ENCODE measurements at regions not wholly inside any gene's neighbourhood (a gene's known extent, or its start where the extent isn't known, plus 50 kb on each side); places are given as distances from the start of the nearest gene placed in this dataset.

GRCh38 chr2:216768908-216769411 is 73.6 kb upstream of the IGFBP5 start:
- no peaks in the 10 kb centered on the region for H3K27me3 ChIP-seq (replicated peaks in 2 of 5; ENCODE audit: control insufficient read depth in 4 of 5, insufficient read depth in 5 of 5, low read length in 4 of 5)
- peaks cover 0 to 6% (median 0%) of the 10 kb centered on the region in 5 experiments for H3K9me3 ChIP-seq (ENCODE audit: control extremely low read depth in 1 of 5, control insufficient read depth in 4 of 5, insufficient read depth in 2 of 5, low read depth in 1 of 5, low read length in 4 of 5)
- 95% methylated on average over 2 of the region's 3 CpGs for WGBS (ENCODE audit: insufficient coverage)
- peak in 2 of 3 donors; percentile 19 to 44 for DNase-seq
- ChIA-PET CTCF (no interaction called here), POLR2A (no interaction called here)
- no peaks in the 10 kb centered on the region for H3K36me3 ChIP-seq (ENCODE audit: control insufficient read depth in 4 of 4, insufficient read depth in 4 of 4, low read length in 3 of 4)
- H3K4me1 ChIP-seq (ENCODE audit: control extremely low read depth in 1 of 4, control insufficient read depth in 4 of 4, insufficient read depth in 4 of 4, low read length in 3 of 4) = peaks cover 0 to 30% (median 20%) of the 10 kb centered on the region in 4 experiments
- no peak overlapping the region for H3K4me3 ChIP-seq (ENCODE audit: control insufficient read depth in 1 of 7, extremely low read depth in 1 of 7, insufficient read depth in 4 of 7, low read depth in 2 of 7, low read length in 6 of 7)
- H3K27ac ChIP-seq (ENCODE audit: insufficient read depth in 1 of 2, low read depth in 1 of 2, low read length in 2 of 2, poor library complexity in 1 of 2, severe bottlenecking in 2 of 2) = no peak overlapping the region

- Histone ChIP-seq H3K27ac (ENCODE audit: insufficient read depth in 1 of 2, low read depth in 1 of 2, low read length in 2 of 2, poor library complexity in 1 of 2, severe bottlenecking in 2 of 2) (peak overlapping the region in 1 of 2 experiments; percentile 33), H3K4me3 (ENCODE audit: control insufficient read depth in 1 of 7, extremely low read depth in 1 of 7, insufficient read depth in 4 of 7, low read depth in 2 of 7, low read length in 6 of 7) (peak overlapping the region in 4 of 7 experiments; percentile 25 to 41 (median 31)), H3K4me1 (ENCODE audit: control extremely low read depth in 1 of 4, control insufficient read depth in 4 of 4, insufficient read depth in 4 of 4, low read length in 3 of 4) (peaks cover 5 to 17% (median 12%) of the 10 kb centered on the region in 4 experiments), H3K9me3 (ENCODE audit: control extremely low read depth in 1 of 5, control insufficient read depth in 4 of 5, insufficient read depth in 2 of 5, low read depth in 1 of 5, low read length in 4 of 5) (no peaks in the 10 kb centered on the region), H3K27me3 (replicated peaks in 2 of 5; ENCODE audit: control insufficient read depth in 4 of 5, insufficient read depth in 5 of 5, low read length in 4 of 5) (no peaks in the 10 kb centered on the region), H3K36me3 (ENCODE audit: control insufficient read depth in 4 of 4, insufficient read depth in 4 of 4, low read length in 3 of 4) (no peaks in the 10 kb centered on the region)
- 5% methylated on average over 8 of the region's 11 CpGs for WGBS (ENCODE audit: insufficient coverage)
- ChIA-PET POLR2A (no interaction called here), CTCF (interaction anchor here (1.2 to 1.9 kb wide), 2 partner anchors 9 kb away, joined by 4 to 5 read pairs; no protein-coding TSS in a partner anchor)
- DNase-seq = peak; percentile 20 to 65 (median 57)
These were observed 70.5 kb upstream of the IGFBP5 start for GRCh38 chr2:216765761-216766262.

- H3K4me3 ChIP-seq (ENCODE audit: control insufficient read depth in 1 of 7, extremely low read depth in 1 of 7, insufficient read depth in 4 of 7, low read depth in 2 of 7, low read length in 6 of 7) = no peak overlapping the region
- H3K9me3 ChIP-seq (ENCODE audit: control extremely low read depth in 1 of 5, control insufficient read depth in 4 of 5, insufficient read depth in 2 of 5, low read depth in 1 of 5, low read length in 4 of 5) = no peaks in the 10 kb centered on the region
- no peak overlapping the region for H3K27ac ChIP-seq (ENCODE audit: insufficient read depth in 1 of 2, low read depth in 1 of 2, low read length in 2 of 2, poor library complexity in 1 of 2, severe bottlenecking in 2 of 2)
- POLR2A ChIA-PET = no interaction called here
- DNase-seq = no peak
- H3K4me1 ChIP-seq (ENCODE audit: control extremely low read depth in 1 of 4, control insufficient read depth in 4 of 4, insufficient read depth in 4 of 4, low read length in 3 of 4) = peaks cover 5 to 12% (median 8%) of the 10 kb centered on the region in 4 experiments
- CTCF ChIA-PET = no interaction called here
- no peaks in the 10 kb centered on the region for H3K36me3 ChIP-seq (ENCODE audit: control insufficient read depth in 4 of 4, insufficient read depth in 4 of 4, low read length in 3 of 4)
- H3K27me3 ChIP-seq (replicated peaks in 2 of 5; ENCODE audit: control insufficient read depth in 4 of 5, insufficient read depth in 5 of 5, low read length in 4 of 5) = no peaks in the 10 kb centered on the region
These were observed 68.0 kb upstream of the IGFBP5 start for GRCh38 chr2:216763396-216763795.

GRCh38 chr2:216761809-216762208 is 66.5 kb upstream of the IGFBP5 start:
- Histone ChIP-seq H3K9me3 (ENCODE audit: control extremely low read depth in 1 of 5, control insufficient read depth in 4 of 5, insufficient read depth in 2 of 5, low read depth in 1 of 5, low read length in 4 of 5) (no peaks in the 10 kb centered on the region), H3K4me3 (ENCODE audit: control insufficient read depth in 1 of 7, extremely low read depth in 1 of 7, insufficient read depth in 4 of 7, low read depth in 2 of 7, low read length in 6 of 7) (no peak overlapping the region), H3K27me3 (replicated peaks in 2 of 5; ENCODE audit: control insufficient read depth in 4 of 5, insufficient read depth in 5 of 5, low read length in 4 of 5) (no peaks in the 10 kb centered on the region), H3K36me3 (ENCODE audit: control insufficient read depth in 4 of 4, insufficient read depth in 4 of 4, low read length in 3 of 4) (no peaks in the 10 kb centered on the region), H3K4me1 (ENCODE audit: control extremely low read depth in 1 of 4, control insufficient read depth in 4 of 4, insufficient read depth in 4 of 4, low read length in 3 of 4) (peaks cover 5 to 12% (median 8%) of the 10 kb centered on the region in 4 experiments), H3K27ac (ENCODE audit: insufficient read depth in 1 of 2, low read depth in 1 of 2, low read length in 2 of 2, poor library complexity in 1 of 2, severe bottlenecking in 2 of 2) (no peak overlapping the region)
- ChIA-PET CTCF (no interaction called here), POLR2A (no interaction called here)
- no peak for DNase-seq
- WGBS (ENCODE audit: insufficient coverage) = 94% methylated on average over 2 of the region's 3 CpGs

- H3K4me3 ChIP-seq (ENCODE audit: control insufficient read depth in 1 of 7, extremely low read depth in 1 of 7, insufficient read depth in 4 of 7, low read depth in 2 of 7, low read length in 6 of 7) = no peak overlapping the region
- no peak for DNase-seq
- WGBS (ENCODE audit: insufficient coverage) = 0% methylated on average over 1 of the region's 1 CpG
- peaks cover 5 to 10% (median 8%) of the 10 kb centered on the region in 4 experiments for H3K4me1 ChIP-seq (ENCODE audit: control extremely low read depth in 1 of 4, control insufficient read depth in 4 of 4, insufficient read depth in 4 of 4, low read length in 3 of 4)
- no peaks in the 10 kb centered on the region for H3K36me3 ChIP-seq (ENCODE audit: control insufficient read depth in 4 of 4, insufficient read depth in 4 of 4, low read length in 3 of 4)
- no peaks in the 10 kb centered on the region for H3K27me3 ChIP-seq (replicated peaks in 2 of 5; ENCODE audit: control insufficient read depth in 4 of 5, insufficient read depth in 5 of 5, low read length in 4 of 5)
- H3K9me3 ChIP-seq (ENCODE audit: control extremely low read depth in 1 of 5, control insufficient read depth in 4 of 5, insufficient read depth in 2 of 5, low read depth in 1 of 5, low read length in 4 of 5) = no peaks in the 10 kb centered on the region
- H3K27ac ChIP-seq (ENCODE audit: insufficient read depth in 1 of 2, low read depth in 1 of 2, low read length in 2 of 2, poor library complexity in 1 of 2, severe bottlenecking in 2 of 2) = no peak overlapping the region
- ChIA-PET CTCF (no interaction called here), POLR2A (no interaction called here)
These were observed 65.8 kb upstream of the IGFBP5 start for GRCh38 chr2:216761133-216761532.

GRCh38 chr2:216758256-216759155 is 63.2 kb upstream of the IGFBP5 start:
- ChIA-PET CTCF (interaction anchor here (0.5 to 1.8 kb wide), 4 partner anchors 11 to 202 kb away, joined by 3 read pairs; no protein-coding TSS in a partner anchor), POLR2A (no interaction called here)
- Histone ChIP-seq H3K27me3 (replicated peaks in 2 of 5; ENCODE audit: control insufficient read depth in 4 of 5, insufficient read depth in 5 of 5, low read length in 4 of 5) (no peaks in the 10 kb centered on the region), H3K27ac (ENCODE audit: insufficient read depth in 1 of 2, low read depth in 1 of 2, low read length in 2 of 2, poor library complexity in 1 of 2, severe bottlenecking in 2 of 2) (no peak overlapping the region), H3K4me3 (ENCODE audit: control insufficient read depth in 1 of 7, extremely low read depth in 1 of 7, insufficient read depth in 4 of 7, low read depth in 2 of 7, low read length in 6 of 7) (no peak overlapping the region), H3K9me3 (ENCODE audit: control extremely low read depth in 1 of 5, control insufficient read depth in 4 of 5, insufficient read depth in 2 of 5, low read depth in 1 of 5, low read length in 4 of 5) (no peaks in the 10 kb centered on the region), H3K4me1 (ENCODE audit: control extremely low read depth in 1 of 4, control insufficient read depth in 4 of 4, insufficient read depth in 4 of 4, low read length in 3 of 4) (peaks cover 0 to 5% (median 0%) of the 10 kb centered on the region in 4 experiments), H3K36me3 (ENCODE audit: control insufficient read depth in 4 of 4, insufficient read depth in 4 of 4, low read length in 3 of 4) (no peaks in the 10 kb centered on the region)
- 84% methylated on average over 6 of the region's 8 CpGs for WGBS (ENCODE audit: insufficient coverage)
- DNase-seq = no peak

GRCh38 chr2:216757532-216757931 is 62.2 kb upstream of the IGFBP5 start:
- 100% methylated on average over 3 of the region's 4 CpGs for WGBS (ENCODE audit: insufficient coverage)
- Histone ChIP-seq H3K4me1 (ENCODE audit: control extremely low read depth in 1 of 4, control insufficient read depth in 4 of 4, insufficient read depth in 4 of 4, low read length in 3 of 4) (peaks cover 0 to 5% (median 0%) of the 10 kb centered on the region in 4 experiments), H3K36me3 (ENCODE audit: control insufficient read depth in 4 of 4, insufficient read depth in 4 of 4, low read length in 3 of 4) (no peaks in the 10 kb centered on the region), H3K27ac (ENCODE audit: insufficient read depth in 1 of 2, low read depth in 1 of 2, low read length in 2 of 2, poor library complexity in 1 of 2, severe bottlenecking in 2 of 2) (no peak overlapping the region), H3K9me3 (ENCODE audit: control extremely low read depth in 1 of 5, control insufficient read depth in 4 of 5, insufficient read depth in 2 of 5, low read depth in 1 of 5, low read length in 4 of 5) (no peaks in the 10 kb centered on the region), H3K27me3 (replicated peaks in 2 of 5; ENCODE audit: control insufficient read depth in 4 of 5, insufficient read depth in 5 of 5, low read length in 4 of 5) (peaks cover 0 to 3% (median 0%) of the 10 kb centered on the region in 5 experiments), H3K4me3 (ENCODE audit: control insufficient read depth in 1 of 7, extremely low read depth in 1 of 7, insufficient read depth in 4 of 7, low read depth in 2 of 7, low read length in 6 of 7) (no peak overlapping the region)
- ChIA-PET CTCF (interaction anchor here (1.7 kb wide), 1 partner anchor 9 kb away, joined by 5 read pairs; no protein-coding TSS in a partner anchor), POLR2A (no interaction called here)
- DNase-seq = no peak

Measured in common myeloid progenitor, CD34-positive (primary cell).